Caco-2 (cell line): ENCODE measurements at regions not wholly inside any gene's neighbourhood (a gene's known extent, or its start where the extent isn't known, plus 50 kb on each side); places are given as distances from the start of the nearest gene placed in this dataset.

Source experiments
- BruUV-seq: library from RNA; stranded (reverse); fragments of 400-500 nt; replicated peaks from 2 replicates; lab custom pipeline; 2021; lab: Mats Ljungman, UMichigan
- CTCF ChIA-PET: fragments of 300-600 bp; sonication (Branson Sonifier 250); formaldehyde crosslinking; loops from one replicate; lab custom pipeline; 2022; ENCODE audit warnings: antibody characterized with exemption; lab: Charles Lee
- POLR2A ChIA-PET: fragments of 300-600 bp; sonication (Branson Sonifier 250); formaldehyde crosslinking; loops from one replicate; lab custom pipeline; 2022; ENCODE audit warnings: antibody characterized with exemption; lab: Charles Lee
- DNase-seq, 2 experiments: peaks; one replicate each; pipeline versions ENCODE4 v3.0.0 to v3.0.0-alpha.2; 2020 to 2022
- H3K27me3 ChIP-seq: replicated peaks from 2 replicates; pipeline ENCODE4 v1.6.0; 2011; ENCODE audit warnings: low read length; ENCODE audit not compliant: control insufficient read depth, insufficient read depth
- H3K36me3 ChIP-seq: 2 replicates; pipeline ENCODE4 v1.5.1; 2011; ENCODE audit warnings: low read length; ENCODE audit not compliant: control insufficient read depth, insufficient read depth
- H3K4me1 ChIP-seq: fragments of 250-450 bp; sonication (Bioruptor Pico); 2 replicates; pipeline ENCODE4 v1.5.1; 2020; ENCODE audit warnings: mild to moderate bottlenecking
- H3K4me3 ChIP-seq: 2 replicates; pipeline ENCODE4 v1.5.1; 2011; ENCODE audit warnings: low read depth, mild to moderate bottlenecking, control low read depth, low read length
- H3K9me3 ChIP-seq: fragments of 250-450 bp; sonication (Bioruptor Pico); 2 replicates; pipeline ENCODE4 v1.5.1; 2020; ENCODE audit warnings: mild to moderate bottlenecking, moderate library complexity
- H3K27ac Mint-ChIP-seq: one replicate; pipeline ENCODE4 v1.8.0; 2022; ENCODE audit warnings: mixed read lengths; ENCODE audit not compliant: unreplicated experiment
- H3K27me3 Mint-ChIP-seq: one replicate; pipeline ENCODE4 v1.8.0; 2022; ENCODE audit warnings: mixed read lengths; ENCODE audit not compliant: insufficient read depth, unreplicated experiment
- H3K36me3 Mint-ChIP-seq: one replicate; pipeline ENCODE4 v1.8.0; 2022; ENCODE audit warnings: mild to moderate bottlenecking, mixed read lengths; ENCODE audit not compliant: insufficient read depth, unreplicated experiment
- H3K4me1 Mint-ChIP-seq: one replicate; pipeline ENCODE4 v1.8.0; 2022; ENCODE audit warnings: low read depth, mixed read lengths; ENCODE audit not compliant: unreplicated experiment
- H3K4me3 Mint-ChIP-seq: one replicate; pipeline ENCODE4 v1.8.0; 2022; ENCODE audit warnings: mild to moderate bottlenecking, moderate library complexity, mixed read lengths; ENCODE audit not compliant: unreplicated experiment
- H3K9me3 Mint-ChIP-seq: one replicate; pipeline ENCODE4 v1.8.0; 2022; ENCODE audit warnings: mixed read lengths; ENCODE audit not compliant: unreplicated experiment
- intact Hi-C: fragments of 100-400 bp; cut with micrococcal nuclease; formaldehyde crosslinking; loops from one replicate; pipeline ENCODE4 v1.10.0; 2022; ENCODE audit not compliant: unreplicated experiment
- TF ChIP-seq, protein P1 (sequence below), 2 experiments: fragments of 200-600 bp in 1 of 2; IDR thresholded peaks; 1 replicate in 1 of 2; 2 replicates in 1 of 2; pipeline versions ENCODE4 v1.5.1 to v1.8.0; 2011 to 2022; ENCODE audit warnings: antibody characterized with exemption in 1 of 2, control low read depth in 1 of 2, inconsistent platforms in 1 of 2, low read depth in 1 of 2, low read length in 1 of 2, mild to moderate bottlenecking in 1 of 2, moderate library complexity in 1 of 2; ENCODE audit not compliant: insufficient read depth in 1 of 2, severe bottlenecking in 1 of 2, unreplicated experiment in 1 of 2

DNA sequence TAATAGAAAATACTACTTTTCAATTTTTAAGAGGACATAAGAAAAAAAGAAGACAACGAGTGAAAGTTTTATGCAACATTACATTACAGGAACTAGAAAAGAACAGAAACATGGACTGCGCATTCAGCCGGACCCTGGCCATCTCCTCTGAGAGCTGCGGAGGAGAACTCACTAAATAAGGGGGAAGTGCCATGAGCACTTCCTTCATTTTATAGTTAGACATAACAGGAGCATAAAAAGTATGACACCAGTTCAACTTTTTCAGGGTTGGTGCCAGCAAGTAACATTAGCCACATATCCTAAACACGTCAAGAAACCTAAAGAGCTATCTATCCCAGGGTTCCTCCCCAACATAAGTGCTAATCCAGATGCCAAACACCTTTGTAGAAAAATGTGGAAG, 78.0 kb upstream of the SERTAD2 start:
- TF ChIP-seq, protein P1, sequence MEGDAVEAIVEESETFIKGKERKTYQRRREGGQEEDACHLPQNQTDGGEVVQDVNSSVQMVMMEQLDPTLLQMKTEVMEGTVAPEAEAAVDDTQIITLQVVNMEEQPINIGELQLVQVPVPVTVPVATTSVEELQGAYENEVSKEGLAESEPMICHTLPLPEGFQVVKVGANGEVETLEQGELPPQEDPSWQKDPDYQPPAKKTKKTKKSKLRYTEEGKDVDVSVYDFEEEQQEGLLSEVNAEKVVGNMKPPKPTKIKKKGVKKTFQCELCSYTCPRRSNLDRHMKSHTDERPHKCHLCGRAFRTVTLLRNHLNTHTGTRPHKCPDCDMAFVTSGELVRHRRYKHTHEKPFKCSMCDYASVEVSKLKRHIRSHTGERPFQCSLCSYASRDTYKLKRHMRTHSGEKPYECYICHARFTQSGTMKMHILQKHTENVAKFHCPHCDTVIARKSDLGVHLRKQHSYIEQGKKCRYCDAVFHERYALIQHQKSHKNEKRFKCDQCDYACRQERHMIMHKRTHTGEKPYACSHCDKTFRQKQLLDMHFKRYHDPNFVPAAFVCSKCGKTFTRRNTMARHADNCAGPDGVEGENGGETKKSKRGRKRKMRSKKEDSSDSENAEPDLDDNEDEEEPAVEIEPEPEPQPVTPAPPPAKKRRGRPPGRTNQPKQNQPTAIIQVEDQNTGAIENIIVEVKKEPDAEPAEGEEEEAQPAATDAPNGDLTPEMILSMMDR (IDR thresholded peaks at IDR 0.05; ENCODE audit: insufficient read depth in 1 of 2, low read depth in 1 of 2, low read length in 1 of 2, severe bottlenecking in 1 of 2, unreplicated experiment in 1 of 2) = no peak
- Histone ChIP-seq H3K27me3 (no peaks in the 10 kb centered on the region), H3K36me3 (no peaks in the 10 kb centered on the region), H3K4me1 (peaks cover 40% of the 10 kb centered on the region), H3K4me3 (no peak overlapping the region), H3K9me3 (no peaks in the 10 kb centered on the region)
- DNase-seq = no peak
- intact Hi-C loops = no loop called here
- POLR2A ChIA-PET = no interaction called here
- Mint-ChIP-seq H3K4me3 (no peak overlapping the region), H3K4me1 (peaks cover 22% of the 10 kb centered on the region), H3K27me3 (no peaks in the 10 kb centered on the region), H3K27ac (no peak overlapping the region), H3K36me3 (no peaks in the 10 kb centered on the region), H3K9me3 (no peaks in the 10 kb centered on the region)
- BruUV-seq = no TSS peak
- CTCF ChIA-PET = no interaction called here

DNA sequence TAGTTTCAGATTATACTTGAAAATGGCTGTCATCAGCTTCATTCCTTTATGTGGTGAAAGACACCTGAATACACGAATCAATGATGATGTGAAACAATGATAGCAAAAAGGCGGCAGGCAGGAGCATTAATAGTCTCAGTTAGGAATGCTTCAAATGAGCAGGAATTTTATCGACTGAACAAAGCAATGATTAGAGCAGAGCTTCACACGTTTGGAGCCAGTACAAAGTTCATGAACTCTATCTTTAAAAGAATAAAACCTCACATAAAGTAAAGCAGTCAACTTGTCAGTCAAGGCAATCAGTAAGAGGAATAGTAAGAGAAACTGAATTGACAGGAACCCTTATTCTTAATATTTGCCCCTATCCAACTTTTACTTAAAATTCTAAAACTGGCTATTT, 78.4 kb upstream of the SERTAD2 start:
- no peaks in the 10 kb centered on the region for H3K36me3 Mint-ChIP-seq
- peaks cover 37% of the 10 kb centered on the region for H3K4me1 ChIP-seq

DNA sequence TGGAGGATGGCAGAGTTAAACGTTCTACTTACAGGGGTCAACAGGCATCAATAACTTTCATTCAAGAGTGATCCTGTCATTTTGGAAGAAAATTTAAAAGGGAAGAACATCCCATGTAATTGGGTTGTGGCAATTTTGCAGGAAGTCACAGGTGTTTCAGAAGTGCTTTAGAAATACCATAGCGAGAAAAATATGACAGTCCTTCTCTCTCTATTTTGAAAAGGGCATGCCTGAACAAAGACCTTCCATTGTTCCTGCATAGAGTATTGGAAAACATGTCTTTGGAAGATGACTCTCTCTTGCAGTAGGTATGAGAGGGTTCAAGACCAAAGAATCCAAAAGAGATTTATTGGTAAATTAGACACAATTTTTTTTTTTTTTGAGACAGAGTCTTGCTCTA, 81.8 kb upstream of the SERTAD2 start:
- Histone ChIP-seq H3K36me3 (no peaks in the 10 kb centered on the region), H3K4me3 (no peak overlapping the region), H3K4me1 (peaks cover 24% of the 10 kb centered on the region), H3K9me3 (no peaks in the 10 kb centered on the region), H3K27me3 (no peaks in the 10 kb centered on the region)
- Mint-ChIP-seq H3K9me3 (no peaks in the 10 kb centered on the region), H3K27ac (no peak overlapping the region), H3K27me3 (no peaks in the 10 kb centered on the region), H3K36me3 (no peaks in the 10 kb centered on the region), H3K4me3 (no peak overlapping the region), H3K4me1 (peaks cover 14% of the 10 kb centered on the region)
- TF ChIP-seq, protein P1 (IDR thresholded peaks at IDR 0.05; ENCODE audit: insufficient read depth in 1 of 2, low read depth in 1 of 2, low read length in 1 of 2, severe bottlenecking in 1 of 2, unreplicated experiment in 1 of 2) = no peak
- CTCF ChIA-PET = no interaction called here
- POLR2A ChIA-PET = no interaction called here
- intact Hi-C loops = no loop called here
- BruUV-seq = no TSS peak
- DNase-seq = no peak

More for the DNA sequence above, 78.4 kb upstream of the SERTAD2 start:
- intact Hi-C loops = no loop called here
- Histone ChIP-seq H3K9me3 (no peaks in the 10 kb centered on the region), H3K27me3 (no peaks in the 10 kb centered on the region), H3K4me3 (no peak overlapping the region), H3K36me3 (no peaks in the 10 kb centered on the region)
- POLR2A ChIA-PET = no interaction called here
- no peak overlapping the region for H3K27ac Mint-ChIP-seq
- DNase-seq = no peak
- TF ChIP-seq, protein P1 (IDR thresholded peaks at IDR 0.05; ENCODE audit: insufficient read depth in 1 of 2, low read depth in 1 of 2, low read length in 1 of 2, severe bottlenecking in 1 of 2, unreplicated experiment in 1 of 2) = no peak
- BruUV-seq = no TSS peak
- no peak overlapping the region for H3K4me3 Mint-ChIP-seq
- H3K4me1 Mint-ChIP-seq = peaks cover 22% of the 10 kb centered on the region
- H3K9me3 Mint-ChIP-seq = no peaks in the 10 kb centered on the region
- no peaks in the 10 kb centered on the region for H3K27me3 Mint-ChIP-seq
- CTCF ChIA-PET = no interaction called here
